Stimulated activated CD4-positive, alpha-beta T cell treated with anti-CD3 and anti-CD28 coated beads, TNF-alpha, amount 100 ng/mL, for 48 hours (primary cell): ENCODE measurements at regions not wholly inside any gene's neighbourhood (a gene's known extent, or its start where the extent isn't known, plus 50 kb on each side); places are given as distances from the start of the nearest gene placed in this dataset.
"Not testable (repeated sequence)": the region's sequence is repeated elsewhere in the genome, so short reads cannot be mapped to it uniquely, and the experiment has no call there.

ENCODE experiments used
- DNase-seq, 3 donors: peaks; one replicate each; pipeline ENCODE4 v3.0.0-alpha.2; 2020; ENCODE audit warnings: low read depth in 3 of 3

- no peak for DNase-seq
Observed at GRCh38 chr6:113695516-113695915, 161.6 kb upstream of the MARCKS start.

GRCh38 chr6:113696960-113697359 lies 160.2 kb upstream of the MARCKS start:
- DNase-seq = no peak

GRCh38 chr6:113697632-113698410 lies 159.3 kb upstream of the MARCKS start:
- no peak for DNase-seq

GRCh38 chr6:113699239-113699638 lies 157.9 kb upstream of the MARCKS start:
- DNase-seq = no peak

- DNase-seq = no peak
Observed at GRCh38 chr6:113701552-113702254, 155.4 kb upstream of the MARCKS start.

DNA sequence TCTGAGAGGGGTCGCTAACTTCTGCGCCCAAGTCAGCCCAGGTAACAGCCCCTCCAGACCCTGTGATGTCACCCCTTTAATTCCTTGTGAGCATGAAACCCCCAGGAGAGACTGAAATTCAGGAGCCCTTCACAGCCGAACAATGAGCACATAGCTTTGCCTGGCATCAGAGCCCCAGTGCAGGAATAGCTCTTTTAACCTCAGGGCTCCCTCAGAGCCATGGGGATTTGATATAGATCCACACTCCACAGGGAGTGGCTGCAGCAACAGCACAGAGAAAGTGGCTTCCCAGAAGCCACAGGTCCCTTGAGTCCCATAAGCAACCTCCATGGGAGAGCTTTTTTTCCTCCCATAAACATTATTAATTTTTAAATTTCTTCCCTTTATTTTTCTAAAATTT lies 150.0 kb upstream of the MARCKS start:
- DNase-seq = no peak

GRCh38 chr6:113709936-113710509 lies 147.1 kb upstream of the MARCKS start:
- DNase-seq = no peak

GRCh38 chr6:113713665-113714064 lies 143.5 kb upstream of the MARCKS start:
- DNase-seq = no peak

GRCh38 chr6:113718588-113718987 lies 138.6 kb upstream of the MARCKS start:
- DNase-seq = no peak

GRCh38 chr6:113719064-113719463 lies 138.1 kb upstream of the MARCKS start:
- DNase-seq = no peak

GRCh38 chr6:113719545-113719944 lies 137.6 kb upstream of the MARCKS start:
- no peak for DNase-seq

- DNase-seq = no peak
Observed at GRCh38 chr6:113723182-113723581, 134.0 kb upstream of the MARCKS start.

DNA sequence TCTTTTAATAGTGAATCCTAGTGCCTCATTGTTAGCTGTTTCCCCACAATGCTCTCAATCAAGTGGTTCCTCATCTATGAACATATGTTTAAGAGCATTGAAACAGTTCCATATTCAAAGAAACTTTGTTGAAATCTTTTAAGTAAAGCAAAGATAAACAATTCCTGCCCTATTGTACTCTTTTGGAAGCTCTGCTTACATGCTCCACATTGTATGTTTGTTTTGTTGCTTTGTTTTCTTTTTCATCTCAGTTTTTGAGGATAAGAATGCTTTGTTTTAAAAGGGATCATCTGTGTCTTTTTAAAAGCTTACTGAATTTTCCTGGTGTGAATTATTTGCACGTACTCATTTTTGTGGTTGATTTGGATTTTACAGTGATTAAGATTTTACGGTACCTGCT lies 132.2 kb upstream of the MARCKS start:
- DNase-seq = not testable (repeated sequence)

GRCh38 chr6:113731541-113731940 lies 125.6 kb upstream of the MARCKS start:
- no peak for DNase-seq

GRCh38 chr6:113732384-113732966 lies 124.7 kb upstream of the MARCKS start:
- no peak for DNase-seq

- no peak for DNase-seq
Observed at GRCh38 chr6:113733381-113733780, 123.8 kb upstream of the MARCKS start.

DNA sequence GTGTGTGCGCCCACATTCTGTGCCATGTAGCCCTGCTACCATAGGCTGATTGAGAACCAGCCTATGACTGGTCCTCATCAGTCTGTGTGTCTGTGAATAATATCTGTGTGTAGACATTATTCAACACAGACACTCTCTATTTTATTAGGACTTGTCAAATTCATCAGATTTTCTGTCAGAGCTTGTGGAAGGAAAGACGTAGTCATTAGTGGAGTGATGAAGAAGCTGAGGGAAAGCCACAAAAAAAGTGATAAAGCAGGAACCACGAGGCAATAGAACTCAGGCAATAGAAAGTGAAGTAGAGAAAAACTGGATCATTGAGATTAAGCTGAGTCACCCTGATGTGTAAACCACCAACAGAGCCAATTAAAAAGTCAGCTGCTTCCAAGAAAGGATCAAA lies 122.2 kb upstream of the MARCKS start:
- DNase-seq = no peak

GRCh38 chr6:113735491-113735890 lies 121.7 kb upstream of the MARCKS start:
- DNase-seq = no peak

GRCh38 chr6:113736978-113737377 lies 120.2 kb upstream of the MARCKS start:
- DNase-seq = no peak

- no peak for DNase-seq
Observed at GRCh38 chr6:113739041-113739655, 118.0 kb upstream of the MARCKS start.

DNA sequence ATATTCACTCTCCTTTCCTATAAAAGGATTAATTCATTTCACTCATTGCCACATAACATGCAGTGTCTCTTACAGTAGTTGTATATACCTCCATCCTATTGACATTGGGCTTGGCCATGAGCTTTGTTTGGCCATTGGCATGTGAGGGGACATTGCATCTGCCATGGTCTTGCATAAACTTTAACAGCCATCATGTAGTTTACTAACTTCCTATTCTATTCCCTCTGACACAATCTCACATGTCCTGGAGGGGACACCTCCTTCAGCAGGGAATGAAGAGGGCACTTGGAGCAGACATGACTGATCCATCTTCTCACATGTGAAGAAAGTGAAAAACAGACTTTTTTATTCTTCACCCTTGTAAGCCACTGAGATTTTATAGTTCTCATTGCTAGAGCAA lies 115.5 kb upstream of the MARCKS start:
- DNase-seq = no peak

DNA sequence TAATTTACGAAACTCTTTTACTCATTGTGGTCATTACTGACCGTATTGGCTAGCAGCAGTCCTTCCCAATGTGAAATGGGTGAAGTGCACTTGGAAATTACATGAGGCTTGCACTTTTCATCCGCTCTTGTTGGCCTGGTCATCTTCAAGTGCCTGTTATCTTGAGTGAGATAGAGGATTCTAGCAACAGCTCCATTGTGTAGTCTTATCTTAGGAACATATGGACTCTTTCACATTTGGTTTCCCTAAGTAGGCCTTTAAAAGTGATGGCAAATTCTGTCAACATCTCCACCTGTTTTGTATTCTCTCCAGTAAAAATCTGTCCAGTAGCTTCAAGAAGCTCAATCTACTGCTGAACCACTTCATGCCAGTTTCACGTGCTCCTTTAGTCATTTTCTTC lies 114.8 kb upstream of the MARCKS start:
- DNase-seq = no peak
